Central memory CD4-positive, alpha-beta T cell (primary cell): ENCODE measurements at regions not wholly inside any gene's neighbourhood (a gene's known extent, or its start where the extent isn't known, plus 50 kb on each side); places are given as distances from the start of the nearest gene placed in this dataset.
A peak's percentile ranks its signal among the peaks of the same experiment; 100 is the strongest.

ENCODE experiments used
- DNase-seq: peaks from one replicate; pipeline ENCODE4 v3.0.0; 2022

- DNase-seq: no peak
These were observed 71.6 kb upstream of the GAREM1 start for GRCh38 chr18:32542221-32542798.

GRCh38 chr18:32530947-32531651 lies 60.4 kb upstream of the GAREM1 start:
- DNase-seq: peak; percentile 21

GRCh38 chr18:32529722-32530420 lies 59.2 kb upstream of the GAREM1 start:
- no peak for DNase-seq

- no peak for DNase-seq
These were observed 50.1 kb upstream of the GAREM1 start for GRCh38 chr18:32520771-32521170.
